DND-41 (cell line): ENCODE measurements at regions not wholly inside any gene's neighbourhood (a gene's known extent, or its start where the extent isn't known, plus 50 kb on each side); places are given as distances from the start of the nearest gene placed in this dataset.

ENCODE experiments used
- ATAC-seq: fragments of 200-7000 bp; cut with Tn5 transposase; 3 replicates; pipeline ENCODE4 v1.9.1; 2021; ENCODE audit warnings: low read depth; ENCODE audit not compliant: insufficient read depth
- DNase-seq: peaks from one replicate; pipeline ENCODE4 v3.0.0-alpha.2; 2020
- H2AFZ ChIP-seq: 2 replicates; pipeline ENCODE4 v1.6.0; 2012; ENCODE audit warnings: low read depth, low read length
- H3K27ac ChIP-seq: 2 replicates; pipeline ENCODE4 v1.5.1; 2012; ENCODE audit warnings: low read length, inconsistent platforms
- H3K27me3 ChIP-seq: fragments of 200-600 bp; sonication (generic); 2 replicates; pipeline ENCODE4 v1.6.0; 2012; ENCODE audit warnings: low read length, mild to moderate bottlenecking, inconsistent platforms; ENCODE audit not compliant: insufficient read depth, poor library complexity
- H3K36me3 ChIP-seq: 2 replicates; pipeline ENCODE4 v1.5.1; 2012; ENCODE audit warnings: low read length, inconsistent platforms; ENCODE audit not compliant: insufficient read depth
- H3K4me1 ChIP-seq: 2 replicates; pipeline ENCODE4 v1.5.1; 2012; ENCODE audit warnings: mild to moderate bottlenecking, low read length; ENCODE audit not compliant: insufficient read depth
- H3K4me2 ChIP-seq: 2 replicates; pipeline ENCODE4 v1.6.0; 2012; ENCODE audit warnings: mild to moderate bottlenecking, moderate library complexity, low read length, inconsistent platforms; ENCODE audit not compliant: insufficient read depth
- H3K4me3 ChIP-seq, 2 experiments: fragments of 200-600 bp in 1 of 2; shearing (Covaris generic) in 1 of 2; 2 replicates each; pipeline ENCODE4 v1.5.1; 2012 to 2016; ENCODE audit warnings: inconsistent platforms in 2 of 2, low read length in 2 of 2, mild to moderate bottlenecking in 2 of 2, low read depth in 1 of 2, moderate library complexity in 1 of 2
- H3K79me2 ChIP-seq: 2 replicates; pipeline ENCODE4 v1.6.0; 2012; ENCODE audit warnings: low read length, inconsistent platforms; ENCODE audit not compliant: insufficient read depth
- H3K9ac ChIP-seq: 2 replicates; pipeline ENCODE4 v1.6.0; 2012; ENCODE audit warnings: low read depth, mild to moderate bottlenecking, inconsistent platforms, low read length, moderate library complexity
- H3K9me3 ChIP-seq: 2 replicates; pipeline ENCODE4 v1.5.1; 2012; ENCODE audit warnings: low read length, moderate library complexity, mild to moderate bottlenecking, inconsistent platforms; ENCODE audit not compliant: insufficient read depth, severe bottlenecking
- H4K20me1 ChIP-seq: 2 replicates; pipeline ENCODE4 v1.6.0; 2012; ENCODE audit warnings: low read length; ENCODE audit not compliant: insufficient read depth
- EZH2 ChIP-seq: IDR thresholded peaks from 3 replicates; pipeline ENCODE4 v1.6.1; 2012; ENCODE audit warnings: borderline replicate concordance, low read depth, mild to moderate bottlenecking, moderate library complexity, low read length, inconsistent platforms; ENCODE audit not compliant: severe bottlenecking
- TF ChIP-seq, protein P1 (sequence below): IDR thresholded peaks from 2 replicates; pipeline ENCODE4 v1.5.1; 2012; ENCODE audit warnings: borderline replicate concordance, low read length, moderate library complexity, mild to moderate bottlenecking; ENCODE audit not compliant: poor library complexity, severe bottlenecking; ENCODE audit errors: extremely low read depth

DNA sequence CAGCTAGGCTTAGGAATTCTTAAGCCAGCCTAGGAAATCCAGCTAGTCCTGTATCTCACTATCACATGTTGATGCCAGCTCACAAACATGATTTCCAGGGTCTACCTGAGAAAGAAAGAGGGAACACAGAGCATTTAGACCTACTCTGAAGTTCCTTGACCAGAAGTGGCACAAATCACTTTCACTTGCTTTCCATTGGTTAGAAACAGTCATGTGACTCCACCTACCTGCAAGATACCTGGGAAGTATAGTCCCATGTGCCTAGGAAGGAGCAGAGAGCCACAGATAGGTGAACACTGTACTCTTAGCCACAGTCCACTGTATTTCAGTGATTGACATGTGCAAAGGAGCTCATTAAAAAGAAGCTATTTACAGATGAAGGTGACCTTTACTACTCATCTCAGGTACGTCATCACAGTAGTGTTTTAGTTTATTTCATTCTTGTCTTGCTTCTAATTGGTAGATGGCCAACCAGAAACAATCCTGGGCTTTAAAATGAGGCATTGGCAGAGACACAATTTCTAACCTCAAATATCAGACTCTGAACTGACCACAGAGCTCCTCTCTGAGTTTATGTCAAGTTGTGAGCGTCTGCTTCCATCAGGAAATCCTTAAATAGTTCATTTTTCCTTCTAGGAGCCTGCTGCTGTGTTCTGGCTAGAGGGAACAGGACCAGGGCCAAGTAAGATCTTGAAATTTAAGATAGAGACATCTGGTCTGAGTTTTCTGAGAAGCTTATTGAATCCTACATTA is 340.7 kb downstream of the TLE4 start:
- no peaks in the 10 kb centered on the region for H3K27me3 ChIP-seq
- H3K4me2 ChIP-seq: no peak overlapping the region
- H3K9ac ChIP-seq: no peak overlapping the region
- H3K9me3 ChIP-seq: no peaks in the 10 kb centered on the region
- H4K20me1 ChIP-seq: no peaks in the 10 kb centered on the region
- no peak for ATAC-seq
- no peak overlapping the region for H3K4me3 ChIP-seq
- DNase-seq: no peak
- no peaks in the 10 kb centered on the region for H3K4me1 ChIP-seq
- H3K27ac ChIP-seq: no peak overlapping the region
- no peak overlapping the region for H2AFZ ChIP-seq
- no peaks in the 10 kb centered on the region for H3K79me2 ChIP-seq
- TF ChIP-seq EZH2: no peak
- TF ChIP-seq, protein P1, sequence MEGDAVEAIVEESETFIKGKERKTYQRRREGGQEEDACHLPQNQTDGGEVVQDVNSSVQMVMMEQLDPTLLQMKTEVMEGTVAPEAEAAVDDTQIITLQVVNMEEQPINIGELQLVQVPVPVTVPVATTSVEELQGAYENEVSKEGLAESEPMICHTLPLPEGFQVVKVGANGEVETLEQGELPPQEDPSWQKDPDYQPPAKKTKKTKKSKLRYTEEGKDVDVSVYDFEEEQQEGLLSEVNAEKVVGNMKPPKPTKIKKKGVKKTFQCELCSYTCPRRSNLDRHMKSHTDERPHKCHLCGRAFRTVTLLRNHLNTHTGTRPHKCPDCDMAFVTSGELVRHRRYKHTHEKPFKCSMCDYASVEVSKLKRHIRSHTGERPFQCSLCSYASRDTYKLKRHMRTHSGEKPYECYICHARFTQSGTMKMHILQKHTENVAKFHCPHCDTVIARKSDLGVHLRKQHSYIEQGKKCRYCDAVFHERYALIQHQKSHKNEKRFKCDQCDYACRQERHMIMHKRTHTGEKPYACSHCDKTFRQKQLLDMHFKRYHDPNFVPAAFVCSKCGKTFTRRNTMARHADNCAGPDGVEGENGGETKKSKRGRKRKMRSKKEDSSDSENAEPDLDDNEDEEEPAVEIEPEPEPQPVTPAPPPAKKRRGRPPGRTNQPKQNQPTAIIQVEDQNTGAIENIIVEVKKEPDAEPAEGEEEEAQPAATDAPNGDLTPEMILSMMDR: no peak
- H3K36me3 ChIP-seq: no peaks in the 10 kb centered on the region

DNA sequence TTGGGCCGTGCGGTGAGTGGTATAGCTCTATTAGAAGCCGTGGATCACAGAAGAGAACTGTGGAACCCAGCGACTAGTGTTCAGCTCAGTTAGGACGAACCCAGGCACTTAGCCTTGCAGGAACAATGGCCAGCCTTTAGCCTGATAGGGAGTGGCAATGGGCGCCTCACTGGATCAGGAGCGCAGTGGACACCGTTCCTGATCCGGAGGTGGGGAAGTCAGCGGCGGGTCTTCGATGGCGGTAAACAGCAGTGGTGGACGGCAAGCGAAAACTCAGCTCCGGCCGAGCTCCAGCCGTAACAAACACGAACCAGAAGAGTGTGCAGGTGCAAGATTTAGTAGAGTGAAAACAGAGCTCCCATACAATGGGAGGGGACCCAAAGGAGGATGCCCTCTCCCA is 340.0 kb downstream of the TLE4 start:
- H3K4me3 ChIP-seq: no peak overlapping the region
- H3K9ac ChIP-seq: no peak overlapping the region
- no peak overlapping the region for H2AFZ ChIP-seq
- H3K36me3 ChIP-seq: no peaks in the 10 kb centered on the region
- ATAC-seq: no peak
- no peaks in the 10 kb centered on the region for H4K20me1 ChIP-seq
- H3K27me3 ChIP-seq: no peaks in the 10 kb centered on the region
- H3K4me2 ChIP-seq: no peak overlapping the region
- H3K79me2 ChIP-seq: no peaks in the 10 kb centered on the region
- no peak overlapping the region for H3K27ac ChIP-seq
- TF ChIP-seq, protein P1: no peak
- no peak for TF ChIP-seq EZH2
- DNase-seq: no peak
- H3K4me1 ChIP-seq: no peaks in the 10 kb centered on the region
- no peaks in the 10 kb centered on the region for H3K9me3 ChIP-seq

- Histone ChIP-seq H3K4me2 (no peak overlapping the region), H3K36me3 (no peaks in the 10 kb centered on the region), H3K9me3 (no peaks in the 10 kb centered on the region), H3K27me3 (no peaks in the 10 kb centered on the region), H2AFZ (no peak overlapping the region), H3K27ac (no peak overlapping the region), H3K79me2 (no peaks in the 10 kb centered on the region), H4K20me1 (no peaks in the 10 kb centered on the region), H3K4me3 (no peak overlapping the region), H3K4me1 (no peaks in the 10 kb centered on the region), H3K9ac (no peak overlapping the region)
- ATAC-seq (no peak), DNase-seq (no peak)
- TF ChIP-seq EZH2: no peak
- TF ChIP-seq, protein P1: no peak
Observed at GRCh38 chr9:79902825-79903600, 331.2 kb downstream of the TLE4 start.
